HL-60 (cell line): ENCODE measurements at regions not wholly inside any gene's neighbourhood (a gene's known extent, or its start where the extent isn't known, plus 50 kb on each side); places are given as distances from the start of the nearest gene placed in this dataset.

Experiments used
- DNase-seq, 2 experiments: peaks; one replicate each; pipeline ENCODE4 v3.0.0-alpha.2; 2010 to 2020; ENCODE audit warnings: low read depth in 1 of 2, low spot score in 1 of 2
- H3K27ac ChIP-seq: fragments of 250-450 bp; sonication (Bioruptor Pico); replicated peaks from 2 replicates; pipeline ENCODE4 v1.5.1; 2020; ENCODE audit warnings: mild to moderate bottlenecking, moderate library complexity
- H3K27me3 ChIP-seq: fragments of 250-450 bp; sonication (Bioruptor Pico); 2 replicates; pipeline ENCODE4 v1.5.1; 2021; ENCODE audit warnings: mild to moderate bottlenecking, moderate library complexity; ENCODE audit not compliant: insufficient read depth, poor library complexity, severe bottlenecking
- H3K4me3 ChIP-seq: replicated peaks from 2 replicates; pipeline ENCODE4 v1.5.1; 2011; ENCODE audit warnings: mild to moderate bottlenecking, control low read depth, low read length; ENCODE audit not compliant: insufficient read depth
- CTCF ChIP-seq: IDR thresholded peaks from one replicate; pipeline ENCODE4 v1.5.1; 2011; ENCODE audit warnings: low read length, control low read depth, inconsistent platforms; ENCODE audit not compliant: insufficient read depth
- GABPA ChIP-seq: IDR thresholded peaks from 2 replicates; pipeline ENCODE4 v1.6.1; 2012; ENCODE audit warnings: low read depth
- POLR2AphosphoS5 ChIP-seq: IDR thresholded peaks from 2 replicates; pipeline ENCODE4 v1.6.1; 2012; ENCODE audit warnings: low read depth
- REST ChIP-seq: IDR thresholded peaks from 2 replicates; pipeline ENCODE4 v1.6.1; 2012; ENCODE audit warnings: low read depth; ENCODE audit not compliant: insufficient replicate concordance
- SPI1 ChIP-seq: IDR thresholded peaks from 2 replicates; pipeline ENCODE4 v1.6.1; 2012; ENCODE audit warnings: low read depth, mild to moderate bottlenecking, borderline replicate concordance

GRCh38 chr1:112264010-112264409, 132.0 kb upstream of the CTTNBP2NL start:
- no peak for TF ChIP-seq CTCF
- no peak for TF ChIP-seq GABPA
- TF ChIP-seq POLR2AphosphoS5: no peak
- no peak for TF ChIP-seq SPI1
- Histone ChIP-seq H3K4me3 (no peak overlapping the region), H3K27ac (no peak overlapping the region), H3K27me3 (no peaks in the 10 kb centered on the region)
- no peak for DNase-seq

- DNase-seq: no peak
- no peaks in the 10 kb centered on the region for H3K27me3 ChIP-seq
- TF ChIP-seq CTCF (no peak), SPI1 (no peak), POLR2AphosphoS5 (no peak), GABPA (no peak), REST (no peak)
- H3K27ac ChIP-seq: no peak overlapping the region
- no peak overlapping the region for H3K4me3 ChIP-seq
These were observed 131.5 kb upstream of the CTTNBP2NL start for GRCh38 chr1:112264553-112264952.

GRCh38 chr1:112265931-112266330, 130.1 kb upstream of the CTTNBP2NL start:
- no peak overlapping the region for H3K4me3 ChIP-seq
- DNase-seq: no peak

More at GRCh38 chr1:112265931-112266330, 130.1 kb upstream of the CTTNBP2NL start:
- H3K27me3 ChIP-seq: no peaks in the 10 kb centered on the region
- no peak overlapping the region for H3K27ac ChIP-seq
- TF ChIP-seq GABPA (no peak), CTCF (no peak), POLR2AphosphoS5 (no peak), REST (no peak), SPI1 (no peak)
